Lung (tissue), 11 donors: ENCODE measurements at regions not wholly inside any gene's neighbourhood (a gene's known extent, or its start where the extent isn't known, plus 50 kb on each side); places are given as distances from the start of the nearest gene placed in this dataset.
"Not testable (repeated sequence)": the region's sequence is repeated elsewhere in the genome, so short reads cannot be mapped to it uniquely, and the experiment has no call there.

Experiments used
- ATAC-seq: fragments of 200-7000 bp; cut with Tn5 transposase; one replicate; pipeline ENCODE4 v1.9.1; 2020; ENCODE audit warnings: moderate number of reproducible peaks; ENCODE audit not compliant: insufficient read depth, low FRiP score
- DNase-seq, 3 donors: peaks; one replicate each; pipeline ENCODE4 v3.0.0-alpha.2; 2013 to 2017
- H3K27ac ChIP-seq, 2 donors: one replicate each; pipeline ENCODE4 v1.5.1; 2013; ENCODE audit warnings: mild to moderate bottlenecking in 2 of 2, moderate library complexity in 2 of 2, control low read depth in 1 of 2, inconsistent platforms in 1 of 2, low read depth in 1 of 2, low read length in 1 of 2
- H3K27me3 ChIP-seq, 3 donors: one replicate each; pipeline ENCODE4 v1.5.1; 2013; ENCODE audit warnings: low read length in 2 of 3; ENCODE audit not compliant: control insufficient read depth in 3 of 3, insufficient read depth in 3 of 3
- H3K36me3 ChIP-seq, 4 donors: one replicate each; pipeline ENCODE4 v1.5.1; 2013; ENCODE audit warnings: low read length in 4 of 4, mild to moderate bottlenecking in 1 of 4, moderate library complexity in 1 of 4; ENCODE audit not compliant: control insufficient read depth in 4 of 4, insufficient read depth in 4 of 4
- H3K4me1 ChIP-seq, 5 donors: one replicate each; pipeline ENCODE4 v1.5.1; 2013; ENCODE audit warnings: low read length in 5 of 5, mild to moderate bottlenecking in 2 of 5, moderate library complexity in 1 of 5; ENCODE audit not compliant: control insufficient read depth in 5 of 5, insufficient read depth in 5 of 5
- H3K4me3 ChIP-seq: one replicate; pipeline ENCODE4 v1.5.1; 2013; ENCODE audit warnings: mild to moderate bottlenecking, control low read depth, moderate library complexity
- H3K9ac ChIP-seq, 2 donors: one replicate each; pipeline ENCODE4 v1.5.1; 2013; ENCODE audit warnings: low read length in 2 of 2, control low read depth in 1 of 2; ENCODE audit not compliant: insufficient read depth in 1 of 2
- H3K9me3 ChIP-seq, 4 donors: one replicate each; pipeline ENCODE4 v1.5.1; 2013; ENCODE audit warnings: low read length in 3 of 4, mild to moderate bottlenecking in 1 of 4, moderate library complexity in 1 of 4; ENCODE audit not compliant: control insufficient read depth in 4 of 4, insufficient read depth in 3 of 4
- WGBS, 2 donors: extraction: QIAGEN DNeasy Blood & Tissue Kit; methylation state at CpG; one replicate each; pipeline ENCODE4 v1.1.7; 2013; 5-methylcytosine and 5-hydroxymethylcytosine counted together
- TF ChIP-seq, protein P1 (sequence below): IDR thresholded peaks from 2 replicates; pipeline ENCODE4 v1.5.1; 2012; ENCODE audit warnings: mild to moderate bottlenecking; ENCODE audit errors: control extremely low read depth, extremely low read depth
- donor health status: control.
- donor health status: control.
- donor health status: Bipolar disorder and iron deficiency.
- donor health status: healthy.
- donor health status: DM: yes; HTN: yes; CAD: no.

DNA sequence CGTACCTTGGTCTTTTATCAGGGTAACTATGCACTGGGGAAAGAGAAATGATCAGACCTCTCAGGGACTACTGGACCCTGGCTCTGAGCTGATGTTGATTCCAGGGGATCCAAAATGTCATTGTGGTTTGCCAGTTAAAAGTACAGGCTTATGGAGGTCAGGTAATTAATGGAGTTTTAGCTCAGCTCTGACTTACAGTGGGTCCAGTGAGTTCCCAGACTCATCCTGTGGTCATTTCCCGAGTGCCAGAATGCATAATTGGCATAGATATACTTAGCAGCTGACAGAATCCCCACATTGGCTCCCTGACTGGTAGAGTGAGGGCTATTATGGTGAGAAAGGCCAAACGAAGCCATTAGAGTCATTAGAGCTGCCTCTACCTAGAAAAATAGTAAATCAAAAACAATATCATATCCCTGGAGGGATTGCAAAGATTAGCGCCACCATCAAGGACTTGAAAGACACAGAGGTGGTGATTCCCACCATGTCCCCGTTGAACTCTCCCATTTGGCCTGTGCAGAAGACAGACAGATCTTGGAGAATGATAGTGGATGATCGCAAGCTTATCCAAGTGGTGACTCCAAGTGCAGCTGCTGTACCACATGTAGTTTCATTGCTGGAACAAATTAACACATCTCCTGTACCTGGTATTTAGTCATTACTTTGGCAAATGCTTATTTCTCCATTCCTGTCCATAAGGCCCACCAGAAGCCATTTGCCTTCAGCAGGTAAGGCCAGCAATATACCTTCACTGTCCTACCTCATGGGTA lies 152.4 kb downstream of the THBS2 start:
- TF ChIP-seq, protein P1, sequence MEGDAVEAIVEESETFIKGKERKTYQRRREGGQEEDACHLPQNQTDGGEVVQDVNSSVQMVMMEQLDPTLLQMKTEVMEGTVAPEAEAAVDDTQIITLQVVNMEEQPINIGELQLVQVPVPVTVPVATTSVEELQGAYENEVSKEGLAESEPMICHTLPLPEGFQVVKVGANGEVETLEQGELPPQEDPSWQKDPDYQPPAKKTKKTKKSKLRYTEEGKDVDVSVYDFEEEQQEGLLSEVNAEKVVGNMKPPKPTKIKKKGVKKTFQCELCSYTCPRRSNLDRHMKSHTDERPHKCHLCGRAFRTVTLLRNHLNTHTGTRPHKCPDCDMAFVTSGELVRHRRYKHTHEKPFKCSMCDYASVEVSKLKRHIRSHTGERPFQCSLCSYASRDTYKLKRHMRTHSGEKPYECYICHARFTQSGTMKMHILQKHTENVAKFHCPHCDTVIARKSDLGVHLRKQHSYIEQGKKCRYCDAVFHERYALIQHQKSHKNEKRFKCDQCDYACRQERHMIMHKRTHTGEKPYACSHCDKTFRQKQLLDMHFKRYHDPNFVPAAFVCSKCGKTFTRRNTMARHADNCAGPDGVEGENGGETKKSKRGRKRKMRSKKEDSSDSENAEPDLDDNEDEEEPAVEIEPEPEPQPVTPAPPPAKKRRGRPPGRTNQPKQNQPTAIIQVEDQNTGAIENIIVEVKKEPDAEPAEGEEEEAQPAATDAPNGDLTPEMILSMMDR: no peak
- no peak for DNase-seq
- Histone ChIP-seq H3K27me3 (peaks cover 0 to 2% (median 0%) of the 10 kb centered on the region in 3 donors), H3K9ac (no peak overlapping the region), H3K4me1 (no peaks in the 10 kb centered on the region), H3K4me3 (no peak overlapping the region), H3K36me3 (no peaks in the 10 kb centered on the region), H3K9me3 (no peaks in the 10 kb centered on the region), H3K27ac (no peak overlapping the region)
- no peak for ATAC-seq
- WGBS, 2 donors: 74 to 81% methylated on average over 6 of the region's 6 CpGs

- TF ChIP-seq, protein P1: no peak
- H3K27ac ChIP-seq: no peak overlapping the region
- H3K4me1 ChIP-seq: no peaks in the 10 kb centered on the region
- no peak for ATAC-seq
- WGBS, 2 donors: 71 to 86% methylated on average over 5 of the region's 5 CpGs
- H3K9ac ChIP-seq: no peak overlapping the region
- no peak overlapping the region for H3K4me3 ChIP-seq
- no peak for DNase-seq
- peaks cover 0 to 2% (median 0%) of the 10 kb centered on the region in 3 donors for H3K27me3 ChIP-seq
- no peaks in the 10 kb centered on the region for H3K9me3 ChIP-seq
- H3K36me3 ChIP-seq: no peaks in the 10 kb centered on the region
These were observed 154.0 kb downstream of the THBS2 start for GRCh38 chr6:169099411-169100202.

GRCh38 chr6:169098651-169099050 lies 155.0 kb downstream of the THBS2 start:
- not testable (repeated sequence) for H3K9me3 ChIP-seq, DNase-seq, H3K36me3 ChIP-seq, H3K4me3 ChIP-seq, ATAC-seq, H3K9ac ChIP-seq, H3K27ac ChIP-seq, H3K4me1 ChIP-seq, H3K27me3 ChIP-seq
- WGBS, 2 donors: 86 to 91% methylated on average over 2 of the region's 2 CpGs

- no peak for ATAC-seq
- H3K4me1 ChIP-seq: no peaks in the 10 kb centered on the region
- no peak overlapping the region for H3K27ac ChIP-seq
- peaks cover 0 to 2% (median 0%) of the 10 kb centered on the region in 3 donors for H3K27me3 ChIP-seq
- H3K9ac ChIP-seq: no peak overlapping the region
- TF ChIP-seq, protein P1: no peak
- no peak for DNase-seq
- no peaks in the 10 kb centered on the region for H3K36me3 ChIP-seq
- peaks cover 0 to 4% (median 0%) of the 10 kb centered on the region in 4 donors for H3K9me3 ChIP-seq
- WGBS, 2 donors: 77 to 100% methylated on average over 1 of the region's 1 CpG
- H3K4me3 ChIP-seq: no peak overlapping the region
These were observed 155.5 kb downstream of the THBS2 start for GRCh38 chr6:169098116-169098515.
